ENCODE measurements at regions not wholly inside any gene's neighbourhood (a gene's known extent, or its start where the extent isn't known, plus 50 kb on each side); places are given as distances from the start of the nearest gene placed in this dataset.

GRCh38 chr18:65409261-65409660 lies 341.6 kb upstream of the CDH7 start:
- no peak overlapping the region for H3K4me2 ChIP-seq (ENCODE audit: low read length)
- H2AFZ ChIP-seq (ENCODE audit: low read length) = no peak overlapping the region
- H3F3A ChIP-seq (ENCODE audit: low read length, unreplicated experiment) = no peaks in the 10 kb centered on the region
- no peaks in the 10 kb centered on the region for H3K4me1 ChIP-seq (ENCODE audit: insufficient read depth, low read length)
- no peak overlapping the region for H3K9ac ChIP-seq (ENCODE audit: low read length)
- no peaks in the 10 kb centered on the region for H3K27me3 ChIP-seq (ENCODE audit: low read length)
- no peaks in the 10 kb centered on the region for H3K79me2 ChIP-seq (ENCODE audit: low read length)
- ATAC-seq = no peak
- no peaks in the 10 kb centered on the region for H3K36me3 ChIP-seq (ENCODE audit: low read depth, low read length)
- BruUV-seq (replicated peaks) = no TSS peak
- intact Hi-C loops (cut with micrococcal nuclease) = no loop called here
- TF ChIP-seq EZH2phosphoT487 (IDR thresholded peaks at IDR 0.05; ENCODE audit: borderline replicate concordance, low read length) = no peak
- TF ChIP-seq EZH2 (IDR thresholded peaks at IDR 0.05; ENCODE audit: low read length, unreplicated experiment) = no peak
- no peak for TF ChIP-seq CTCF (conservative IDR thresholded peaks at IDR 0.05; ENCODE audit: low read depth, low read length)
- H4K20me1 ChIP-seq (ENCODE audit: low read length) = no peaks in the 10 kb centered on the region
- no peak overlapping the region for H3K4me3 ChIP-seq (ENCODE audit: low read length)
- H3K9me2 ChIP-seq (replicated peaks; ENCODE audit: low read length) = no peaks in the 10 kb centered on the region
- no peaks in the 10 kb centered on the region for H3K9me3 ChIP-seq (ENCODE audit: low read length)
- H3K27ac ChIP-seq (ENCODE audit: low read length) = no peak overlapping the region
- DNase-seq = no peak
- CTCF ChIA-PET = no interaction called here
- POLR2A ChIA-PET (ENCODE audit: unreplicated experiment) = no interaction called here

GRCh38 chr18:65403534-65403933 lies 347.3 kb upstream of the CDH7 start:
- no peaks in the 10 kb centered on the region for H4K20me1 ChIP-seq (ENCODE audit: low read length)
- ChIA-PET CTCF (no interaction called here), POLR2A (ENCODE audit: unreplicated experiment) (no interaction called here)
- no peak overlapping the region for H2AFZ ChIP-seq (ENCODE audit: low read length)
- H3K9ac ChIP-seq (ENCODE audit: low read length) = no peak overlapping the region
- no peaks in the 10 kb centered on the region for H3K4me1 ChIP-seq (ENCODE audit: insufficient read depth, low read length)
- no peak for ATAC-seq
- no peaks in the 10 kb centered on the region for H3K9me2 ChIP-seq (replicated peaks; ENCODE audit: low read length)
- no peak overlapping the region for H3K4me3 ChIP-seq (ENCODE audit: low read length)
- no TSS peak for BruUV-seq (replicated peaks)
- no peaks in the 10 kb centered on the region for H3K27me3 ChIP-seq (ENCODE audit: low read length)
- no peak overlapping the region for H3K27ac ChIP-seq (ENCODE audit: low read length)
- TF ChIP-seq EZH2 (IDR thresholded peaks at IDR 0.05; ENCODE audit: low read length, unreplicated experiment) (no peak), EZH2phosphoT487 (IDR thresholded peaks at IDR 0.05; ENCODE audit: borderline replicate concordance, low read length) (no peak), CTCF (conservative IDR thresholded peaks at IDR 0.05; ENCODE audit: low read depth, low read length) (no peak)
- H3K79me2 ChIP-seq (ENCODE audit: low read length) = no peaks in the 10 kb centered on the region
- no peak overlapping the region for H3K4me2 ChIP-seq (ENCODE audit: low read length)
- no peaks in the 10 kb centered on the region for H3K9me3 ChIP-seq (ENCODE audit: low read length)
- H3F3A ChIP-seq (ENCODE audit: low read length, unreplicated experiment) = no peaks in the 10 kb centered on the region
- H3K36me3 ChIP-seq (ENCODE audit: low read depth, low read length) = no peaks in the 10 kb centered on the region
- intact Hi-C loops (cut with micrococcal nuclease) = no loop called here
- no peak for DNase-seq

- ATAC-seq (no peak), DNase-seq (no peak)
- H3K9ac ChIP-seq (ENCODE audit: low read length) = no peak overlapping the region
- ChIA-PET POLR2A (ENCODE audit: unreplicated experiment) (no interaction called here), CTCF (no interaction called here)
- H3K9me3 ChIP-seq (ENCODE audit: low read length) = no peaks in the 10 kb centered on the region
- no peaks in the 10 kb centered on the region for H3K36me3 ChIP-seq (ENCODE audit: low read depth, low read length)
- H3K4me1 ChIP-seq (ENCODE audit: insufficient read depth, low read length) = no peaks in the 10 kb centered on the region
- no peak overlapping the region for H2AFZ ChIP-seq (ENCODE audit: low read length)
- no peaks in the 10 kb centered on the region for H3K9me2 ChIP-seq (replicated peaks; ENCODE audit: low read length)
- H4K20me1 ChIP-seq (ENCODE audit: low read length) = no peaks in the 10 kb centered on the region
- no TSS peak for BruUV-seq (replicated peaks)
- no peaks in the 10 kb centered on the region for H3F3A ChIP-seq (ENCODE audit: low read length, unreplicated experiment)
- H3K4me2 ChIP-seq (ENCODE audit: low read length) = no peak overlapping the region
- no peak overlapping the region for H3K4me3 ChIP-seq (ENCODE audit: low read length)
- TF ChIP-seq EZH2 (IDR thresholded peaks at IDR 0.05; ENCODE audit: low read length, unreplicated experiment) (no peak), EZH2phosphoT487 (IDR thresholded peaks at IDR 0.05; ENCODE audit: borderline replicate concordance, low read length) (no peak), CTCF (conservative IDR thresholded peaks at IDR 0.05; ENCODE audit: low read depth, low read length) (no peak)
- H3K27me3 ChIP-seq (ENCODE audit: low read length) = no peaks in the 10 kb centered on the region
- intact Hi-C loops (cut with micrococcal nuclease) = no loop called here
- no peak overlapping the region for H3K27ac ChIP-seq (ENCODE audit: low read length)
- no peaks in the 10 kb centered on the region for H3K79me2 ChIP-seq (ENCODE audit: low read length)
These were observed 351.7 kb upstream of the CDH7 start for GRCh38 chr18:65399091-65399490.

All from PC-3 (cell line).